Epithelial cell of esophagus (primary cell): ENCODE measurements at regions not wholly inside any gene's neighbourhood (a gene's known extent, or its start where the extent isn't known, plus 50 kb on each side); places are given as distances from the start of the nearest gene placed in this dataset.

Experiments used
- DNase-seq: peaks from one replicate; pipeline ENCODE4 v3.0.0; 2010; ENCODE audit warnings: low read depth
- H3K4me3 ChIP-seq: 2 replicates; pipeline ENCODE4 v1.5.1; 2011; ENCODE audit warnings: mild to moderate bottlenecking, low read length, control low read depth
- CTCF ChIP-seq: IDR thresholded peaks from 2 replicates; pipeline ENCODE4 v1.5.1; 2011; ENCODE audit warnings: low read depth, mild to moderate bottlenecking, low read length, control low read depth, inconsistent platforms; ENCODE audit not compliant: insufficient read depth; ENCODE audit errors: missing control alignments

GRCh38 chr7:118449797-118450567 lies 225.5 kb downstream of the ANKRD7 start:
- DNase-seq: no peak
- TF ChIP-seq CTCF: no peak
- H3K4me3 ChIP-seq: no peak overlapping the region

GRCh38 chr7:118452128-118452527 lies 227.6 kb downstream of the ANKRD7 start:
- DNase-seq: no peak
- H3K4me3 ChIP-seq: no peak overlapping the region
- no peak for TF ChIP-seq CTCF

GRCh38 chr7:118467381-118467780 lies 242.9 kb downstream of the ANKRD7 start:
- no peak overlapping the region for H3K4me3 ChIP-seq
- TF ChIP-seq CTCF: no peak
- no peak for DNase-seq

- no peak for DNase-seq
- TF ChIP-seq CTCF: no peak
- no peak overlapping the region for H3K4me3 ChIP-seq
Measured at GRCh38 chr7:118472581-118472980, 248.1 kb downstream of the ANKRD7 start.

- no peak for DNase-seq
- TF ChIP-seq CTCF: no peak
- H3K4me3 ChIP-seq: no peak overlapping the region
Measured at GRCh38 chr7:118473271-118473670, 248.8 kb downstream of the ANKRD7 start.

GRCh38 chr7:118476036-118476435 lies 251.5 kb downstream of the ANKRD7 start:
- TF ChIP-seq CTCF: no peak
- H3K4me3 ChIP-seq: no peak overlapping the region
- DNase-seq: no peak

- H3K4me3 ChIP-seq: no peak overlapping the region
- no peak for DNase-seq
- TF ChIP-seq CTCF: no peak
Measured at GRCh38 chr7:118477036-118477435, 252.5 kb downstream of the ANKRD7 start.
